Progenitor cell of endocrine pancreas (in vitro differentiated cells): ENCODE measurements at regions not wholly inside any gene's neighbourhood (a gene's known extent, or its start where the extent isn't known, plus 50 kb on each side); places are given as distances from the start of the nearest gene placed in this dataset.
"Not testable (repeated sequence)": the region's sequence is repeated elsewhere in the genome, so short reads cannot be mapped to it uniquely, and the experiment has no call there.

Experiments
- DNase-seq: peaks from one replicate; pipeline ENCODE4 v3.0.0; 2021; ENCODE audit warnings: low spot score; ENCODE audit not compliant: unreplicated experiment
- H3K27ac Mint-ChIP-seq: 2 replicates; pipeline ENCODE4 v1.8.0; 2021; ENCODE audit warnings: mild to moderate bottlenecking, moderate library complexity, mixed read lengths
- H3K27me3 Mint-ChIP-seq: 2 replicates; pipeline ENCODE4 v1.8.0; 2021; ENCODE audit warnings: mixed read lengths
- H3K36me3 Mint-ChIP-seq: 2 replicates; pipeline ENCODE4 v1.8.0; 2022; ENCODE audit warnings: mixed read lengths; ENCODE audit not compliant: insufficient read depth
- H3K4me1 Mint-ChIP-seq: 2 replicates; pipeline ENCODE4 v1.8.0; 2021; ENCODE audit warnings: low read depth, mixed read lengths
- H3K4me3 Mint-ChIP-seq: 2 replicates; pipeline ENCODE4 v1.8.0; 2021; ENCODE audit warnings: low read depth, mild to moderate bottlenecking, moderate library complexity, mixed read lengths
- H3K9me3 Mint-ChIP-seq: 2 replicates; pipeline ENCODE4 v1.8.0; 2021; ENCODE audit warnings: low read depth, mixed read lengths
- TF ChIP-seq, protein P1 (sequence below): fragments of 200-600 bp; sonication (generic); IDR thresholded peaks from one replicate; pipeline ENCODE4 v1.5.0; 2021; ENCODE audit warnings: antibody characterized with exemption, mild to moderate bottlenecking; ENCODE audit not compliant: unreplicated experiment

DNA sequence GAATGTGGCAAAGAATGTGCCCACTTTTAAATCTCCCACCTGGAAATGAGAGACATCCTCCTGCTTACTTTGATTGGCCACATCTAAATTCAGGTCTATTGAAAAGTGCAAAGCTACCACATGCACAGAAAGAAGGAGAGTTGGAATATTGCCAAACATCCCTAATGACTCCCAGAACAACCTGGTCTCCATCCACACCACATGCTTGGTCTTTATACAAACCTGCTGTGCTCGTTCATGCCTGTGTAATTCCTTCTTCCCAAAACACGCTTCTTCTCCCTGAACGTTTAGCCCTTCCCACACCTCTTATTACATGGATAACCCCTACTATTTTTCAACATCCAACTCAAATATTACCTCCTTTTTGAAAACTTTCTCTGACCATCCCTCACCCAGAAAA, 66.2 kb upstream of the BCL2L14 start:
- H3K9me3 Mint-ChIP-seq = no peaks in the 10 kb centered on the region
- H3K4me3 Mint-ChIP-seq = no peak overlapping the region
- H3K36me3 Mint-ChIP-seq = peaks cover 1% of the 10 kb centered on the region
- H3K27ac Mint-ChIP-seq = no peak overlapping the region
- peaks cover 4% of the 10 kb centered on the region for H3K4me1 Mint-ChIP-seq
- peaks cover 21% of the 10 kb centered on the region for H3K27me3 Mint-ChIP-seq
- TF ChIP-seq, protein P1, sequence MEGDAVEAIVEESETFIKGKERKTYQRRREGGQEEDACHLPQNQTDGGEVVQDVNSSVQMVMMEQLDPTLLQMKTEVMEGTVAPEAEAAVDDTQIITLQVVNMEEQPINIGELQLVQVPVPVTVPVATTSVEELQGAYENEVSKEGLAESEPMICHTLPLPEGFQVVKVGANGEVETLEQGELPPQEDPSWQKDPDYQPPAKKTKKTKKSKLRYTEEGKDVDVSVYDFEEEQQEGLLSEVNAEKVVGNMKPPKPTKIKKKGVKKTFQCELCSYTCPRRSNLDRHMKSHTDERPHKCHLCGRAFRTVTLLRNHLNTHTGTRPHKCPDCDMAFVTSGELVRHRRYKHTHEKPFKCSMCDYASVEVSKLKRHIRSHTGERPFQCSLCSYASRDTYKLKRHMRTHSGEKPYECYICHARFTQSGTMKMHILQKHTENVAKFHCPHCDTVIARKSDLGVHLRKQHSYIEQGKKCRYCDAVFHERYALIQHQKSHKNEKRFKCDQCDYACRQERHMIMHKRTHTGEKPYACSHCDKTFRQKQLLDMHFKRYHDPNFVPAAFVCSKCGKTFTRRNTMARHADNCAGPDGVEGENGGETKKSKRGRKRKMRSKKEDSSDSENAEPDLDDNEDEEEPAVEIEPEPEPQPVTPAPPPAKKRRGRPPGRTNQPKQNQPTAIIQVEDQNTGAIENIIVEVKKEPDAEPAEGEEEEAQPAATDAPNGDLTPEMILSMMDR = no peak
- DNase-seq = no peak

DNA sequence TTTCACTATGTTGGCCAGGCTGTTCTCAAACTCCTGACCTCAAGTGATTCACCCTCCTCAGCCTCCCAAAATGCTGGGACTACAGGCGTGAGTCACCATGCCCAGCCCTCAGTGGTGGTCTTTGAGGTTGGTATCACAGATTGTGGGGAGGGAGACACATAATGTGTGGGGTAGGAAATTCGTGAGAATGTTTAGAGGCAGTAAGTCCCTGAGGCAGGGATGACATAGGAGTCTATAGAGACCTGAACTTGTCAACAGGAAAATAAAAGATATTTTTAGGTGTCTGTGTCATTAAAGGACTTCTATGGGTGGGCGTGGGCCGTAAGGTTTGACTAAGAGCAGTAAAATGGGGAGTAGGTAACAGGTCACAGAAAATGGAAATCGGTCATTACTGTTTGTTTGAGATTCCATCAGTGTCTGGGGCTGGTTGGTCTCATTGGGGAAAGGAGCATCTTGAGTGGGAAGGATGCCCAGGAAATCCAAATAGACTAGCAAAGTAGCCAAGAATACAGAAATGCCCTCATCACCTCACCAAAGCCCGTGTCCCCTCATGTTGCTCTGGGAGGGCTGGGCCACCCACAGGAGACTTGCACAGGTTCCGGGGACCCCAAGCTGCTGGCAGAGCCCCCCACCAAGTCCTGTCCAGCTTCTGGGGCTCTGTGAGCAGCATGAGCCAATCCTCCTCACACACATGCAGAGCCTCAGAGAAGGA, 63.6 kb upstream of the BCL2L14 start:
- Mint-ChIP-seq H3K27ac (no peak overlapping the region), H3K27me3 (peaks cover 21% of the 10 kb centered on the region), H3K4me3 (no peak overlapping the region), H3K9me3 (no peaks in the 10 kb centered on the region), H3K36me3 (peaks cover 1% of the 10 kb centered on the region), H3K4me1 (peaks cover 16% of the 10 kb centered on the region)
- TF ChIP-seq, protein P1 = no peak
- DNase-seq = no peak

DNA sequence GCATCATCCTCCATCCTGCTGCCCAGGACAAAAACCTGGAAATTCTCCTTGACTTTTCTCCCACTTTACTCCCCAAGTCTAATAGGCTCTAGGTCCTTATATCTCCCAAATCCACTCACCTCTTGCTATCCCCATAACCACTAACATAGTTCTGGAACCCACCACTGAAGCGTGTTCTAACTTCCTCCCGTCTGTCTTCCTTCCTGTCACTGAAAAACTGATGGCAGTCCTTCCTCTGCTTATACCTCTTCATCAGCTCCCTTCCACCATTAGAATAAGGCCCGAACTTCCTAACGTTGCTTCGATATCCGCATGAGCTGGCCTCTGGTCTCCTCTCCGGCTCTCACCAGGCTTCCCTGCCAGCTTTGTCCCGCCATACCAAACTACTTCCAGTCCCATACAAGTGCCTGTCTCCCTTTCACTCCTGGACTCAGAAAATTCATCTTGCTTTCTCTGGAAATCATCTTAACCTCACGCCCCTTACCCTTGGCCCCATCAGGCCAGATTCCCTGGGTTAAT, 63.0 kb upstream of the BCL2L14 start:
- Mint-ChIP-seq H3K27me3 (peaks cover 18% of the 10 kb centered on the region), H3K9me3 (no peaks in the 10 kb centered on the region), H3K4me1 (peaks cover 16% of the 10 kb centered on the region), H3K27ac (no peak overlapping the region), H3K4me3 (no peak overlapping the region), H3K36me3 (peaks cover 1% of the 10 kb centered on the region)
- no peak for DNase-seq
- TF ChIP-seq, protein P1 = no peak

DNA sequence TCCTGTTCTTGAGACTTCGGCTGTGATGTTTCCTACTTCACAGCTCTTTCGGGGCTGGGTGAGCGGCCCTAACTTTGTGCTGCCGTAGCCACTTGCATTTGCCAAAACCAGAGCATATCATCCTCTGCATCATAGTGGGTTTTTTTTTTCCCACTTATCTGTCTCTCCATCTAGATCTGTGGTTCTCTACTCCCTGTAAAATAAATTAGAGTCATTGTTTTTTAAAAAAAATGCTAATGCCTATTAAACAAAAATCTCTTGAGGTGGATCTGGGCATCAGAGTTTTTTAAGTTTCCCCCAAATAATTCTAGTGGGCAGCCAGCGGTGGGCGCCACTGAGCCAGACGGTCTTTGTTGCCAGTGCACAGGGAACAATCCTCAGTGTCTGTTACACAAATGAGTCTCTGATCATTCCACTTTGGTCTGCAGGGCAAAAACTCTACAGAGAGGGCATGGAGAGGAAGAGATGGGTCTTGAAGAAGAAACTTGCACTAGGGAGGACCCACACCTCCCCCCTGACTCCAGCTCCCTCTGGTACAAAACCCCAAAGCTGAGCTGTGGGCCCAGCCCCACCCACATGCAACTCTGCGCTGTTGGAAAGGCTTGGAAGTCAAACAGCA, 62.4 kb upstream of the BCL2L14 start:
- Mint-ChIP-seq H3K9me3 (no peaks in the 10 kb centered on the region), H3K36me3 (peaks cover 1% of the 10 kb centered on the region), H3K4me3 (no peak overlapping the region), H3K27me3 (peaks cover 15% of the 10 kb centered on the region), H3K4me1 (peaks cover 16% of the 10 kb centered on the region), H3K27ac (no peak overlapping the region)
- TF ChIP-seq, protein P1 = peak; percentile 45
- no peak for DNase-seq

DNA sequence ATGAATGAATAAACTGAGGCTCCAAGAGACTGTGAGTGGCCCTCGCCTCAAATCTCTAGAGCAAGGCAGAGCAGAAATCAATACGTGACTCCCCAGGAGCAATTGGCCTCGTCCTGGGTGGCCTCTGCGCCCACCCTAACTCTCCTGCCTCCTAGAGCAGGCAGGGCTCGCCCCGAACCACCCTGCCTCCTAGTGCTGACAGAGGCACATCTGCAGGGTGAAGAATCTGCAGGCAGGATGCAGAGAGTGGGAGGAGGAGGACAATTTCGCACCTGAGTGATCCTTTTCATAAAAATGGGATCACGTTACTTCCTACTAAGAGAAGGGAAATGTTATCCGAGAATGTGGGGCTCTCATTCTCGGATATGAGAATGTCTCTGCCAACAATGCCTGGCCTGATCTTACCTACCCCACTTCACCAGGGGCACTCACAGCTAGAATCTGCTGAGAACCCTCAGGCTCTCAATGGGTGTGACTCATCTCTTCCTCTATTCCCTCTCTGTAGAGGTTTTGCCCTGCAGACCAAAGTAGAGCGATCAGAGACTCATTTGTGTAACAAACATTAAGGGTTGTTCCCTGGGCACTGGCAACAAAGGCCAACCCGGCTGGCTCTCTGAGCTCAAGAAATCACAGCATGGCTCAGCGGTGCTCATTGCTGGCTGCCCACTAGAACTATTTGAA, 61.7 kb upstream of the BCL2L14 start:
- H3K4me1 Mint-ChIP-seq = peaks cover 16% of the 10 kb centered on the region
- no peak overlapping the region for H3K27ac Mint-ChIP-seq
- DNase-seq = no peak
- H3K4me3 Mint-ChIP-seq = no peak overlapping the region
- no peaks in the 10 kb centered on the region for H3K9me3 Mint-ChIP-seq
- H3K36me3 Mint-ChIP-seq = peaks cover 1% of the 10 kb centered on the region
- peaks cover 14% of the 10 kb centered on the region for H3K27me3 Mint-ChIP-seq
- TF ChIP-seq, protein P1 = no peak

DNA sequence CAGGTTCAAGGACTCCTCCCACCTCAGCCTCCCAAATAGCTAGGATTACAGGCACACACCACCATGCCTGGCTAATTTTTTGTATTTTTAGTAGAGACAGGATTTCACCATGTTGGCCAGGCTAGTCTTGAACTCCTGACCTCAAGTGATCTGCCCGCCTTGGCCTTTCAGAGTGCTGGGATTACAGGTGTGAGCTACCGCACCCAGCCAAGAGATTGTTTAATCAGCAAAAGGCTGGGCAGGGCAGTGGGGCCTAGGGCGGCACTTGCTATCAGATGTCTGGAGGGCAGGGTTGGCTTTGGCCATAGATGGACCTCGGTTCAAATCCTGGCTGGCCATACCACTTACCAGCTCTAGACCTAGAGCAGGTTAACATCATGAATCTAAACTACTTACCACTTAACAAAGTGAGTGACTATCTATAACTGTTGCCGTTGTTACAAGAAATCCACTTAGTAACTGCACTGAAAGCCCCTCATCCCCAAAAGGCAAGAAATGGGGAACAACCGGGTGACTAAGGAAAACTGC, 60.9 kb upstream of the BCL2L14 start:
- not testable (repeated sequence) for H3K9me3 Mint-ChIP-seq, H3K27me3 Mint-ChIP-seq, H3K27ac Mint-ChIP-seq, H3K36me3 Mint-ChIP-seq, H3K4me3 Mint-ChIP-seq, DNase-seq
- H3K4me1 Mint-ChIP-seq = peaks cover 16% of the 10 kb centered on the region
